ENCODE measurements at regions not wholly inside any gene's neighbourhood (a gene's known extent, or its start where the extent isn't known, plus 50 kb on each side); places are given as distances from the start of the nearest gene placed in this dataset.

GRCh38 chr11:16547879-16548278 is 190.6 kb upstream of the C11orf58 start:
- TF ChIP-seq, protein P1, sequence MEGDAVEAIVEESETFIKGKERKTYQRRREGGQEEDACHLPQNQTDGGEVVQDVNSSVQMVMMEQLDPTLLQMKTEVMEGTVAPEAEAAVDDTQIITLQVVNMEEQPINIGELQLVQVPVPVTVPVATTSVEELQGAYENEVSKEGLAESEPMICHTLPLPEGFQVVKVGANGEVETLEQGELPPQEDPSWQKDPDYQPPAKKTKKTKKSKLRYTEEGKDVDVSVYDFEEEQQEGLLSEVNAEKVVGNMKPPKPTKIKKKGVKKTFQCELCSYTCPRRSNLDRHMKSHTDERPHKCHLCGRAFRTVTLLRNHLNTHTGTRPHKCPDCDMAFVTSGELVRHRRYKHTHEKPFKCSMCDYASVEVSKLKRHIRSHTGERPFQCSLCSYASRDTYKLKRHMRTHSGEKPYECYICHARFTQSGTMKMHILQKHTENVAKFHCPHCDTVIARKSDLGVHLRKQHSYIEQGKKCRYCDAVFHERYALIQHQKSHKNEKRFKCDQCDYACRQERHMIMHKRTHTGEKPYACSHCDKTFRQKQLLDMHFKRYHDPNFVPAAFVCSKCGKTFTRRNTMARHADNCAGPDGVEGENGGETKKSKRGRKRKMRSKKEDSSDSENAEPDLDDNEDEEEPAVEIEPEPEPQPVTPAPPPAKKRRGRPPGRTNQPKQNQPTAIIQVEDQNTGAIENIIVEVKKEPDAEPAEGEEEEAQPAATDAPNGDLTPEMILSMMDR (IDR thresholded peaks at IDR 0.05; ENCODE audit: insufficient read depth, low read depth, low read length): no peak
- no peak for TF ChIP-seq EZH2 (IDR thresholded peaks at IDR 0.05; ENCODE audit: insufficient read depth, low read length)

Data from astrocyte (in vitro differentiated cells and primary cell).